Esophagus squamous epithelium (tissue), 5 donors: ENCODE measurements at regions not wholly inside any gene's neighbourhood (a gene's known extent, or its start where the extent isn't known, plus 50 kb on each side); places are given as distances from the start of the nearest gene placed in this dataset.

Source experiments
- DNase-seq: peaks from one replicate; lab custom pipeline; 2025; lab: John Stamatoyannopoulos, UW
- H3K27ac ChIP-seq, 4 donors: fragments of 200-600 bp; sonication (generic); one replicate each; pipeline ENCODE4 v1.5.1; 2016 to 2019; ENCODE audit warnings: mild to moderate bottlenecking in 1 of 4
- H3K27me3 ChIP-seq, 4 donors: fragments of 200-600 bp; sonication (generic); 1 replicate in 3 of 4; 2 replicates in 1 of 4; pipeline versions ENCODE4 v1.5.1 to v1.6.0; 2017 to 2021; ENCODE audit warnings: antibody characterized with exemption in 1 of 4
- H3K36me3 ChIP-seq, 3 donors: fragments of 200-600 bp; sonication (generic); one replicate each; pipeline ENCODE4 v1.5.1; 2016 to 2019
- H3K4me1 ChIP-seq, 3 donors: fragments of 200-600 bp; sonication (generic); one replicate each; pipeline ENCODE4 v1.5.1; 2017 to 2019
- H3K4me3 ChIP-seq, 4 donors: fragments of 200-600 bp; sonication (generic); 1 replicate in 3 of 4; 2 replicates in 1 of 4; pipeline ENCODE4 v1.5.1; 2016 to 2019; ENCODE audit warnings: mild to moderate bottlenecking in 2 of 4, moderate library complexity in 1 of 4
- H3K9me3 ChIP-seq, 3 donors: fragments of 200-600 bp; sonication (generic); one replicate each; pipeline ENCODE4 v1.5.1; 2016 to 2019
- CTCF ChIP-seq, 6 experiments: fragments of 450-650 bp in 4 of 6; fragments of 200-600 bp in 2 of 6; sonication (generic) in 2 of 6; IDR thresholded peaks; one replicate each; pipeline ENCODE4 v1.5.1; 2016 to 2019; ENCODE audit warnings: antibody characterized with exemption in 6 of 6, mild to moderate bottlenecking in 4 of 6, moderate library complexity in 4 of 6
- POLR2A ChIP-seq, 4 donors: fragments of 450-650 bp; IDR thresholded peaks; one replicate each; pipeline ENCODE4 v1.6.1; 2017; ENCODE audit warnings: antibody characterized with exemption in 4 of 4, mild to moderate bottlenecking in 4 of 4, moderate library complexity in 3 of 4
- WGBS, 2 donors: methylation state at CpG; one replicate each; pipeline ENCODE4 v1.1.5; 2018; 5-methylcytosine and 5-hydroxymethylcytosine counted together
- intact Hi-C: fragments of 100-400 bp; cut with DNase I; formaldehyde crosslinking; loops from one replicate; pipeline ENCODE4 v1.15.0; 2022
- donor health status: DM: yes; HTN: yes; CAD: no.

DNA sequence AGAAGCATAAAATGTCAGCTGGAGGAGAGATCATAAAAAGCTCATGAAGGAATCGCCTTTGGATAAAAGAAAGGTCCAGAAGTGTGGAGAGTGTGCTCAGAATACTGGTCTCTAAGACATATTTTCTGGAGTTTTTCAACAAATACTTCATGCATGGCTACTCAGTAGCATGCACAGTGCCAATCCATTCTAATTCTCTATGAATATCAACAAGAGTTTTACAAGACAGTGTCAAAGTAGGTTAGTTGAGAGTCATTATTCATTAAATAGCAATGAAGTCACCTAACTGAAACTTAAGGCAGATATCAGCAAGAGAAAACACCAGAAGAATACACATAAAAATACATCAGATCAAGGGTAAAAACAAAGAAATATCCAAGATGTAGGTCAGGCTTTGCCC lies 1243.2 kb upstream of the SLC10A2 start:
- H3K9me3 ChIP-seq: no peaks in the 10 kb centered on the region
- no peak for TF ChIP-seq POLR2A (IDR thresholded peaks at IDR 0.05)
- no peak for TF ChIP-seq CTCF (IDR thresholded peaks at IDR 0.05)
- intact Hi-C loops: no loop called here
- H3K27ac ChIP-seq: no peak overlapping the region
- no peaks in the 10 kb centered on the region for H3K4me1 ChIP-seq
- no peaks in the 10 kb centered on the region for H3K27me3 ChIP-seq
- no peaks in the 10 kb centered on the region for H3K36me3 ChIP-seq
- no peak overlapping the region for H3K4me3 ChIP-seq
- WGBS, 2 donors: 59 to 73% methylated on average over 1 of the region's 1 CpG
- DNase-seq: no peak

GRCh38 chr13:104301171-104301975 lies 1235.2 kb upstream of the SLC10A2 start:
- H3K27me3 ChIP-seq: no peaks in the 10 kb centered on the region
- no peak overlapping the region for H3K4me3 ChIP-seq
- no peaks in the 10 kb centered on the region for H3K9me3 ChIP-seq
- DNase-seq: no peak
- no peaks in the 10 kb centered on the region for H3K36me3 ChIP-seq
- intact Hi-C loops: no loop called here
- H3K27ac ChIP-seq: no peak overlapping the region
- H3K4me1 ChIP-seq: no peaks in the 10 kb centered on the region
- WGBS, 2 donors: 54 to 56% methylated on average over 4 of the region's 4 CpGs
- no peak for TF ChIP-seq CTCF (IDR thresholded peaks at IDR 0.05)
- TF ChIP-seq POLR2A (IDR thresholded peaks at IDR 0.05): no peak

DNA sequence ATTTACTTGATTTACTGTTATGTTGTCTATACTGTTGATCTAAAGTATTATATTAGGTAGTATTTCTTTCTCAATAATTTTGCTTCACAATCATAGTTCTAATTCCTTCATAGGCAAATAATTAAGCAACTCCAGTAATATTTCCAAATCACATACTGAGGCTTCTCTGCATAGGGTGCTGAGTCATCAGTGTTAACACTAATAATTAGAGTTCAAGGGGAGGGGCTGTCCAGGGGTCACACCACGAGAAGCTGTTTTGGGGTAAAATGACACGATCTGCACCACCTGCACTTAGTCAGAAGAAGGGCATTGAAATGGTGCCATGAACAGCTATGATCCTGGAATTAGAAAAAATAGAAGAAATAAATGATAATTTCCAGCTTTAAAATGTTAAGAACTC lies 1230.9 kb upstream of the SLC10A2 start:
- 58 to 70% methylated on average over 2 of the region's 2 CpGs for WGBS, 2 donors

DNA sequence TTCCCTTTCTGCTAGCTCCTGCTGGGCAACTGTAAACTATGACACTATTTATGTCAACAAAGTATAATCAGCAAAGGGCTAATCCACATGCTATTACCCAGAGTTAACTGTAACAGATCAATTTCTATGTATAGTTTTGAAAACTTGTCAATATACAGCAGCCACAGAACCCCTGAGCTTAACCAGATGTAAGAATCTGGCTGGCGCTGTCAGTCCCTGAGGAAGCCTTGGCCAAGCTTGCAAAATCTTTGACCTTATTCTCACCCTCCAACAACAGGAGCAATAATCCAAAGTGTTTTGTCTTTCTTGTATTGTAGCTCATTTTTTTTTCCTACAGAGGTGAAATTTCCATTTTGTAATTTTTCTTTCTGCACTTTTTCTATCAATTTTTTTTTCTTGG lies 1230.1 kb upstream of the SLC10A2 start:
- H3K36me3 ChIP-seq: no peaks in the 10 kb centered on the region
- no peak overlapping the region for H3K4me3 ChIP-seq
- H3K9me3 ChIP-seq: no peaks in the 10 kb centered on the region
- no peaks in the 10 kb centered on the region for H3K4me1 ChIP-seq
- intact Hi-C loops: no loop called here
- 92 to 100% methylated on average over 1 of the region's 1 CpG for WGBS, 2 donors
- H3K27ac ChIP-seq: no peak overlapping the region
- no peaks in the 10 kb centered on the region for H3K27me3 ChIP-seq
- TF ChIP-seq CTCF (IDR thresholded peaks at IDR 0.05): no peak
- TF ChIP-seq POLR2A (IDR thresholded peaks at IDR 0.05): no peak
- no peak for DNase-seq

More for the DNA sequence above, 1230.9 kb upstream of the SLC10A2 start:
- TF ChIP-seq POLR2A (IDR thresholded peaks at IDR 0.05) (no peak), CTCF (IDR thresholded peaks at IDR 0.05) (no peak)
- Histone ChIP-seq H3K9me3 (no peaks in the 10 kb centered on the region), H3K4me1 (no peaks in the 10 kb centered on the region), H3K27ac (no peak overlapping the region), H3K36me3 (no peaks in the 10 kb centered on the region), H3K4me3 (no peak overlapping the region), H3K27me3 (no peaks in the 10 kb centered on the region)
- no peak for DNase-seq
- intact Hi-C loops: no loop called here

GRCh38 chr13:104295537-104295936 lies 1229.3 kb upstream of the SLC10A2 start:
- no peaks in the 10 kb centered on the region for H3K36me3 ChIP-seq
- no peaks in the 10 kb centered on the region for H3K4me1 ChIP-seq
- no peak overlapping the region for H3K4me3 ChIP-seq
- no peak for DNase-seq
- no peak for TF ChIP-seq CTCF (IDR thresholded peaks at IDR 0.05)
- TF ChIP-seq POLR2A (IDR thresholded peaks at IDR 0.05): no peak
- H3K9me3 ChIP-seq: no peaks in the 10 kb centered on the region
- WGBS, 2 donors: 68 to 74% methylated on average over 5 of the region's 5 CpGs
- no peak overlapping the region for H3K27ac ChIP-seq
- intact Hi-C loops: no loop called here
- H3K27me3 ChIP-seq: no peaks in the 10 kb centered on the region
